UCSD-AML1 (cell line): ENCODE measurements at regions not wholly inside any gene's neighbourhood (a gene's known extent, or its start where the extent isn't known, plus 50 kb on each side); places are given as distances from the start of the nearest gene placed in this dataset.

Source experiments
- DNase-seq: peaks from one replicate; lab custom pipeline; 2025; ENCODE audit not compliant: unreplicated experiment; lab: John Stamatoyannopoulos, UW

DNA sequence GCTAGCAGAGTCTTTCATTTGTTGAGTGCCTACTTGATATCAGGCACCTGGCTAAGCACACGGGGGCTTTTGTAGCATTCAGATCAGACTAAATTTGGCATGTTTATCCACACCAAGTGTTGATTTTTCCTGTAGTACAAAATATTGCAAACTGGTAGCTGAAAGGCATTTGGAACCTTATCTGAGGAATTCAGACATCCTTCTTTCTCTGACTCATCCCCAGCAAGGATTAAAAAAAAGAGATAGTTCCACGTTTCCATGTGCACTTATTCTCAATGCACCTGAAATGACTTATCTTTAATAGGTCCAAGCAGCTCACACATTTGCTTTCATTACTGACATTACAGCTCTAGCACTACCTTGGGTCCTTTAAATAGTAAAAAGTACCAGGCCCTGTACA lies 786.0 kb upstream of the GRM7 start:
- DNase-seq, result no peak

DNA sequence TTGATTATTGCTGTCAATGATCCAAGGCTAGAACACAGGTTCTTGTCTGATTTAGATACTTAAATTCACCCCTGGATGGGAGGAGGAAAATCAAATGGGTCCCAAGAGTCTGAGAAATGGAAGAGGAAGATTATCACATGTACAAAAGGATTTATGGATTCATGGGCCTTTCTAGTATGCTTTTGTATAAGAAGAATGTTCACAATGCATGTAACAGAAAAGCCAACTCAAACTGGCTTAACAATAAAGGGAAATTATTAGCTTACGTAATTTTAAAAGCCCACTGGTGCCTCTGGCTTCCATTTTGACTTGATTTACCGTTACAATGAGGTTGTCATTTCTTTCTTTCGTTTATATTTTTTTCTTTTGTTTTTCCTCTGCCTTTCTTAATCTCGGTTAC lies 782.5 kb upstream of the GRM7 start:
- no peak for DNase-seq

DNA sequence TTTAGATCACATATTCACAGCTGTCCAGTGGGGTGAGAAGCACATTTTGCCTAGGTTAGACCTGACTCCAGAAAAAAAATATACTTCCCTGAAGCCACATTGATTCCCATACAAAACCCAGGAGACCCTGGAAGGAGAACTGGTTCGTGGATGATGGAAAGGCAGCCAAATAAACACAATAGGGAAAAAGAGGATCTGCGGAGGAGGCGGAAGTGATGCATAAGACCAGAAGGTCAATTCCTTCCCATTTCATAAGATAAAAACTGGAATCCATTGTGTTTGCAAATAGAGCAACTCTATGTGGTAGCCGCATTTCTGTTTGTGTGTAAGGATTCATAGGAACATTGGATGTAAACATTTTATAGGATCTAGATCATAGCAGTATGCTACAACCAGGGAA lies 781.9 kb upstream of the GRM7 start:
- no peak for DNase-seq

DNA sequence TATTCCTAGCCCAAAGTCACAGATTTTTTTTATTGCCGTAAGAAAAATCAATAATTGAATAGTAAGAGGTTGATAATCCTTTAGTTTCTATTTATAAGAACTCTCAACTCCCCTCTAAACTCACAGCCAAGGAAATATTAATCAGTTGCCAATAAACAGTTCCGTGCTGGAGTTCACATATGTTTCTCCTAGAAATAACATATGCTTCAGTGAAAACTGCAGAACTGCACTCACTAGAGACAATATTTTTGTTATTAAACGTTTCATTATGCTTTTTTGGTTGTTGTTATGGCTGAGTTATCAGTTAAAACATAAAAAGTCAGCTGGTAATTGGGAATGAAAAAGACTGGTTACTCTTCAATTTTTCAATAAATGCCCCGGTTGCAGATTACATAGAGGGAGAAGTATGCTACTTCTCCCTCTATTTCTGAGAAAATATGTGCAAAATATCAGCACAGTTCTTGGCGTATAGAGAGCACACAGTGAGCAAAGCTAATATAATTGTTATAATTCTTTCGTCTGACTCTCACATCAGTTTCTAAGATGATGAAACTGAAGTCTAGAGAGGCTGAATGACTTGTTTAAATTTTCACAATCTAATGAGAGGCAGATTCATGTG lies 781.2 kb upstream of the GRM7 start:
- no peak for DNase-seq

DNA sequence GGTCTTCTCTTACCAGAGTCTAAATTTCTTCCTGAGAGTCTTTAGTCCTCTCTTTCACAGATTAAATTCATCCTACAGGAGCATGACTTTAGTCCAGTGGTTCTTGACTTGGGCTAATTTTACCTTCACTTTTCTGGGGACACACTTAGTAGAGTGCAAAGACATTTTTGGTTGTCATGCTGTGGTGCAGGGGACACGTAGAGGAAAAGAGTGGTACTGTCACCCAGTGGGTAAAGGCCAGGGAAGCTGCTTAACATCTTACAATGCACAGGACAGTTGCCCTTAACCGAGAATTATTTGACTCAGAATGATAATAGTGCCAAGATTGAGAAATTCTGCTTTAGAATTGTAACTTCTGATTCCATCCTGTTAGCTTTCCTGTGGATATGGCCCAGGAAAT lies 772.5 kb upstream of the GRM7 start:
- DNase-seq, result no peak

DNA sequence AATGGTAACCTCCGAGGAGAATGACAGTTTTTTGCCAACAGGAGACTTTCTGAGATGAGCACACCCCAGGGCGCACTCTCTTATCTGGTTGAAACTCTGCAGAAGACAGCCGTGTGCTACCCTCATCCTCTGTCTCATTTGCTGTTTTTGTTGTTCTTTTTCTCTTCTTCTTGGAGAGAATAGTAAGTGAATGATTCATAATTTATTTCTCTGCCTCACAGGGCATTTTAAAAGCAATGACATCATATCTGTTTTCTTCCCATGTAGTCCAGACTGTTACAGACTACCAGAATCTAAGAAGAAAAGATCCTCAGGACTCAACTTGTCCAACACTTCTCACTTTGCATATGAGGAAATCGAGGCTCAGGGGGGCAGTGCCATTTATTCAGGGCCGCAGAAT lies 771.1 kb upstream of the GRM7 start:
- DNase-seq, result no peak

DNA sequence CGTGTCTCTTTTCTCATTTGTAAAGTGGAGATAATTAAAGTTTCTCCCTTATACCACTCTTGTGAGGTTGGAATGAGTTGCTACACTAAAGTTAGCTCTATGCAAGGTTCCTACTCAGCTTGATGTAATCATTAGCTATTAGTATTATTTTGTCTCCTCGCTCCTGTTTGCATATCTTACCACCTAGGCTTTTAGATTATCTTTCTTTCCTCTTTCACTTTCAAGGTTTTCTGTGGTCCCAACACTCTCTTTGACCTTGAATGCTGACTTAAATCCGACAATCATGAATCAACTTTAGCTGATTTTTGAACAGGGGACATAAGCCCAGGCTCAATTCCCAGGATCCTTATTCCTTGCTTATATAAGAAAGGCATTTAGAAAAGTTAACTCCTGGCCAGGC lies 769.7 kb upstream of the GRM7 start:
- no peak for DNase-seq

DNA sequence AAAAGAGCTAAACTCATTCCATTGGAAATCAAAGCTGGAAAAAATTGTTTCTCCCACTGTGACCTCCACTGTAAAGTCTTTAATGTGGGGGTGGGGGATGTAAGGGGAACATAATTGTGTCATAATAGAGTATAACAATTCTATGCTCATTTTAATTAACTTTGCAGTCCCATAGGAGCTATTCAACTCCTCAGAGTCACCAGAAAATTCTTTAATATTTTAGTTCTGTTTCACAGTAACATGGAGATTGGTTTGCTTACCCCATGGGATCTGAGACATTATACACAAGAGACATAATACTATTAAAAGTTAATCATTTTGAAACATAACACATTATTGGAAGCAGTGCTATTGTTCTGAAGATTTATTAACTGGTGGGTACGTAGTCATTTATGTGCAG lies 765.9 kb upstream of the GRM7 start:
- DNase-seq, result no peak

DNA sequence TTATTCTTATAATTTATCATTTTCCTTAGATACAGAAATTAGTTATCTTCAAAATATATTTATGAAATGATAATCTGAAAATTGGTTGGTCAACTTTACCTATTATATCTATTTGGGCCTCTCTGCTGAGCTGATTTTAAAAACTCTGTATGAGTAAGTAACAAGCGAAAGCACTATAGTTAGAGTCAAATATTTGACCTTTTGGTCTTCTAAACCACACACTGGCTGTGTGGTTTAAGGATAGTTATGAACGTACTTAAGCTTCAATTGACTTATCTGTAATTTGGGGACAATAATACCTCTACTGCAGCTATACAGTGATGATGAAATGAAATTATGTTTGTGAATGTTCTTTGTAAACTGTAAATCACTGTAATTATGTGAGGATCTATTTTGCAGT lies 763.9 kb upstream of the GRM7 start:
- no peak for DNase-seq

DNA sequence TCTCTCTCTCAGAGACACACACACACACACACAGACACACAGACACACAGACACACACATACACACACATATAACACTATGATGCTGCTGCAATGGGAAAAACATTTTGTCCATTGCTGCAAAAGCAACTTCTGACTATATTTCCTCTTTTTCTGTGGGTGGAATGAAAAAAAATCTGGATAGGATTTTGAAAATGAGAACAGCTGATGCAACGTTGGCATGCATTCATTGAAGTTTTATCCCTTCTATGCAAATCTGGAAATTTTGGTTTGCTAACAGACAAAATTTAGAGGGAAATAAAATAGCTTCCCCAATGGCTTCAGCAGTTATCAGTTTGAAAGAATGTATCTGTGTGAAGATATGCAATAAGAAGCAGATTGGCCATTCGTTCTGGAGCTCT lies 763.4 kb upstream of the GRM7 start:
- no peak for DNase-seq

DNA sequence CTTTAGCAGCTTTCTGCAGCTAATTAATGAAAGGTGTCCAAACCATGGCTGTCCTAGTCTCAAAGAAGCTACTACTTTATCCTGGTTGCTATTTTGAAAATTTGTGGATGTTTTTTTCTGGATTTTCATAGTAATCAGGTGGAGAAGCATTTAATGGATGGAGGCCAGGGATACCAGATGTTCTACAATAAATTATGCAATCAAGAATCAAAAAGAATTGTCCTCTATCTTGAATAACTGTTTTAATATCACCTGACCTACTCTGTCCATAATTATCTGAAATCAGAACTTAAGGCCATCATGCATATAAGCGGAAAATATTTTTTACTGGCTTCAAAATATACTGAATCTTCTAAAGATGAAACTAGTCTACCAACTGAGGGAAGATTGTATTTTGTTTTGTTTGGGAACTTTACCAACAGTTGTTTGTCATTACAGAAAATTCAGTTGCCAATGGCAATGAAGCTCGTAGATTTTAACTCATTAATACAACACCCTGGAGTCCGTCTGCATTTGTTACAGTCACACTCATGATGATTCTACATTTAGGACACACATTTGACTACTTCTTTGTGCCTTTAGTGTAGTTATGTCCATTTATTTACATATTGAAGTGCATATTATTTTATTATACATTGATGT lies 762.3 kb upstream of the GRM7 start:
- no peak for DNase-seq

DNA sequence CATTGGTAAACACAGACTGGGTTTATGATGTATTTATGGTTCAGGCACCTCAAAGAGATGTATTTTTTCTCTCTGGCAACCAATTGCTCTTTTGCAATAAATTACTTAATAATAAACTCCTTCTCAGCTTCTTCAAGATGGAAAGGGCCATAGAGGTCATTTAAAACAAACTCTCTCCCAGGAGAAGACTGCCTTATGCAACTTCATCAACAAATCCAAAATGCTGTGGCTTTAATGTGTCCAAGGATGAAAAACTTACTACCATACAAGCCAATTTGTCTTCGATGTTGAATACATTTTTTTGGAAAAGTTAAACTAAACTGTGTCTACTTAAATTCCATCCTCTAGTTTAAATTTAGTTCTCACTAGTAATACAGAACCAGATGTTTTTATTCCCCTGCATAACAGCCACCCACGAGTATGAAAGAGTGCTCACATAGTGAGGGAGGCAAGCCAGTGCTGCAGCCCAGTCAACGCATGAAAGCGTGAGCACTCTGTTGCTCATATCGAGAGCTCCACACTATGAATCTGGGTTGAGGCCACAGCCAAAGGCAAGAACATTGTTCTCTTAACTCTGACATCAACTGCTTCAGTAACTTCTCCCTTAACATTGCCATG lies 761.3 kb upstream of the GRM7 start:
- DNase-seq, result no peak

DNA sequence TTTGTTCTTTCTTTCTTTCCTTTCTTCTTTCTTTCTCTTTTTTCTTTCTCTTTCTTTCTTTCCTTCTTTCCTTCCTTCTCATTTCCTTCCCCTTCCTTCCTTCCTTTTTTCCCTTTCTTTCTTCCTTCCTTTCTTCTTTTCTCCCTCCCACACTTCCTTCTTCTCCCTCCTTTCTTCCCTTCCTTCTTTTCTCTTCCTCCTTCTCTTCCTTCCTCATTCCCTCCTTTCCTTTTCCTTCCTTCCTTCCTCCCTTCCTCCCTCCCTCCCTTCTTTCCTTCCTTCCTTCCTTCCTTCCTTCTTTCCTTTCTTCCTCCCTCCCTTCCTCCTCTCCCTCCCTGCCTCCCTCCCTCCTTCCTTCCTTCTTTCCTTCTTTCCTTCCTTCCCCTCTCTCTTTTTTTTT lies 755.7 kb upstream of the GRM7 start:
- DNase-seq, result no peak

DNA sequence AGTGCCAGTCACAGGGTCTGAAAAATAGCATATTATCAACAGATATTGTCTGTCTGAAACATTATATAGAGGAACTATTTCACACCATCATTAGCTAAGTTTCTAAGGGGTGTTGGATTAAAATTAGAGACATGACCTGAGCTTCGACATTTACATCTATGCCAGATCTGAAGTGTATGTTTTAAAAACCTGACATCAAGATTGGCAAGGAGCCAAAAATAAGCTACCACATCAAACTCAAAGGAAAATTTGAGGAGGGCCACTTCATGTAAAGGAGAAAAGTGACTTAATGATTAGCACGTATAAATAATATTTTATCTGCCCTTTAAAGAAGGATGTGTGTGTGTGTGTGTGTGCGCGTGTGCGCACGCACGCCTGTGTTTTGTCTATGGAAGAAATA lies 752.0 kb upstream of the GRM7 start:
- no peak for DNase-seq

DNA sequence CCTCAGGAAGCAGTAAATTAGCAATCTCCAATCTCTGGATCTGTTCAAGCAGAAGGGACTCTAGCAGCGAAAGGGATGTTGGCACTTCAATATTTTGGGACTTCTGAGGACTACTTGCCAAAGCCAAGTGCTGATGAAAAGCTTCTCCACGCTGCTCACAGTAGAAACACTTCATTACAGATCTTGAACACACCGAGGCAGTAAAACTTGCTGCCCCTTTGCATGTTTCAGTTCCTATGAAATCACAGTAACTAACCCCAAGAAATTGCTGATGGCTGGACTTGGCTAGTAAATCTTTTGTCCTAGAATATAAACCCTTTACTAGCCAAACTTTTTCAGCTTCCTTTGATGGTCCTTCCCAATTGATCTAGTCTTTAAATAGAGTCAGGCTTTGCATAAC lies 750.5 kb upstream of the GRM7 start:
- DNase-seq, result no peak

DNA sequence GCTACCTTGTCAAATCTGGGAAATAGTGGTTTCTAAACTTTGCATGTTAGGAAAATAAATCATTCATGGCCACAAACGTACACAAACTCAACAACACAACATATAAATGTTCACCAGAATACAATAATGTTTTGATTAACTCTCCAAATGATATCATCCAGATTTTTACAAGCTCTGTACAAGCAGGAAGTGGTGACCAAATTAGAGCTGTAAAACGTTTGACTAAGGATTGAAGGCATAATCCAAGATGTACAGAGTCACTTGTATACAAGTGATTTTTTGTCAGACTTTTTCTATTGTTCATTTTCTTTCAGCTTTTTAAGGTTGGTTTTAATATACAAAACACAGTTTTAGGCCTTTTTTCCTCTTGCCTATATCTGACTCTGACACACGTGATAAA lies 748.4 kb upstream of the GRM7 start:
- DNase-seq, result no peak

DNA sequence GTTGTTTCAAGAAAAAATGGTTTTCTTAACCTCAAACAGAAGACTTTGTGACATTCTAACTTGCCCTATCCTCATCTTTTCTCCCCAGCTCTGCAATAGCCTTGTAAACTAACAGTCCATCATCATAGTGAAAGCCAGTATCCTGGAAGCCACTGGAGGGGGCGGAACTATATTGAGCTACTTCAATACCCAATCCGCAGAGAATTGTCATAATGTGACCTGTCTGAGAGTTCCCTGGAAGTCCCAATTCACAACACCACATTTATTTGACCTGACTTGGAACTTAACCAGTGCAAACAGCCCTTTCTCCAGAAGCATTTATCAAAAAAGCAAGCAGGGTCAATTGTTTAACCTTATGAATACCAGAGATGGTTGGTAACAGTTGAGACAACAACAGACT lies 747.6 kb upstream of the GRM7 start:
- DNase-seq, result no peak

DNA sequence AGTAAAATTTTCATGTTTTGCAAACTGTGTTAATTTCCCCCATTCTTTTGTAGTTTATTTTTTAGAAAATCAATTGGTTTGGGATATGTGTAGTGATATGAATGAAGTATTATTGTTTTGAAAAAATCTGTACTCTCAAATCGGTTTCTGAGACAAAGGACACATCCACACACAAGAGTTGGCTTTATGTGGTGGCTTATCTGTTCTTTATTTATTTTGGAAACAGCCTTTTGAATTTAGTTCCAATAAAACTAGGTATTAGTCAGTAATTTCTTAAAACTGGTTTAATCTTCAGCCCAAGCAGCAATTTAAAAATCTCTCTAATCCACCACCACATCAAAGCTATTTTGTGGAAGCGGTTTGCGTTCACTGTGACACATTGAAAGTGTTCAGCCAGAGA lies 741.5 kb upstream of the GRM7 start:
- DNase-seq, result no peak

DNA sequence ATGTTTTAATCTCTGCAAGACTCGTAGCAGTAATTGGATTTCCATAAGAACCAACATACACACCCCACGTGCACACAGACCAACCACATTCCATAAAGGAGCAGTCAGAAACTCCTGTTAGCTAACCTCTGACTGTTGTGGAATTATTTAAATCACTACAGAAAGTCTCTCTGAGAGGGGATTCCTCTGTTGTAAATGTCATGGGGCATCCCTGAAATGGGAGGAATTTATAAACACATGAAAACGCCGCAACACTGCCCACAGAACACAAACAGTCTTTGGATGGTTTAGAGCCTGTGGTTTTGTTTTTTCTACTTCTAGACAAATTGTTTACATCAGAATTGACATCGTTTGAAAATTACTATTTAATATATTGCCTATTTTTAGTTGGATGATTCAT lies 740.1 kb upstream of the GRM7 start:
- DNase-seq, result no peak

DNA sequence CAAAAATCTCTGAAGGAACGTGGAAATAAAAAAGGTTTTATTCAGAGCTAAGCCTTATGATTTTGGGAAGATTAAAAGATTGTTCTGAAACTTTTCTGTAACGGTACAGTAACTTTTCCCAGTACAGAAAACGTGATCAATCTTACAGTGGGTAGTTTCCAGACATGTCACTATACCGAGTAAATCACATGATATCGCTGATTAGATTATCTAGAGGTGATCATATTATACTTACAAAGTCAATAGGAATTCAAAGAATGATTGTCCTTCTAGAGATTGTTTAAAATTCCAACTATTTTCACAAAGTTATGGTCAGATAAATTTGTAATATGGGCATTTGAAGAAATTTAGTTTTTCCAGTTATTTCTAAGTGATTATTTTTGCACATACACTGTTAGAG lies 736.0 kb upstream of the GRM7 start:
- DNase-seq, result no peak

DNA sequence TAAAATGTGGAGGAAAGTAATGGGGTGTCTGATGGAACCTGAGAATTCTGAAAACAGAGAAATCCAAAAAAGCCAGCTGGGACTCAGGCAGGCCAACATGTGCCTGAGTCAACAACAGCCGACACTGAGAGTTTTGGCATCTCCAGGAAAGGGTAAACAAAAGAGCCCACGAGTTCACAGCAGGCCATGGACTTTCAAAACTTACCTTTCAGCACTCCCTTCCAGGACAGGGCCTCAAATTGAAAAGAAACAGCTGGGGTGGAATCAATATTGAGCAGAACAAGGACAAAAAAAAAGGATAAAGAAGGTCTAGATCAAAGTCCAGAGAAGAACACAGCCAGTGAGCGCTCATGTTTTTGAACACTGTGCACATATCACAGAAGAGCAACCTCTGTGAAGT lies 735.4 kb upstream of the GRM7 start:
- DNase-seq, result no peak

DNA sequence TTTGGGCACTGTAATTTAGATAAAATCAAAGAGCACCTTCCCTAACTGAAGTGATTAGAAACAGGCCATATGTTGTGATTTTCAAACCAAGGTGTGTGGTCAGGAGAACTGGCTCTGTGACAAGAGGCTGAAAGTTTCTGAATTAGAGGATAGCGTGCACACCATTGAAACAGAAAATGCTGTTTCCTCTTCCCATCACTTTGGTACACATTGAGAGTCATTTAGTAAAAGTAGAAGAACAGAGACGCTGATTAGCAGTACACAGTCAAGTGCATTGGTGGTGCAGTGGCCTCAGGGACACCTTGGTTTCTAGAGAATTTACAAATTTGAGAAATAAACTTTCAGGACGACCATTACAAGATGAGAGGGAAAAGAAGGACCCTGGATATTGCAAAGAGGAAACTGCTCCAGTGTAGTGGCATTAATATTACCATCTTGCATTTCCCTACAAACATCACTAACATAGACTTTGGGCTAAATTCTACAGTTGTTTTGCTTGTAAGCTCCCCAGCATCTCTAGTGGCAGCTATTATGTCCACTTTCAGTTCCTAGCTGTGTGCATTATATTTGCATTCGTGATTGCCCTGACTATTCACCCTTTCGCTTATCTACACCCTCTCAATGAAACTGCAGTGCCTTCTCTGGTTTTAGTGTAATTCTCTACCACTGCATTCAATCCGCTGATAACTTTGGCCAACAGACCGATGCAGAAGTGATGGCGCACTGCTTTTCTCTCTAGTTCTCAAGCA lies 728.1 kb upstream of the GRM7 start:
- no peak for DNase-seq
